ENCODE measurements at regions not wholly inside any gene's neighbourhood (a gene's known extent, or its start where the extent isn't known, plus 50 kb on each side); places are given as distances from the start of the nearest gene placed in this dataset.

DNA sequence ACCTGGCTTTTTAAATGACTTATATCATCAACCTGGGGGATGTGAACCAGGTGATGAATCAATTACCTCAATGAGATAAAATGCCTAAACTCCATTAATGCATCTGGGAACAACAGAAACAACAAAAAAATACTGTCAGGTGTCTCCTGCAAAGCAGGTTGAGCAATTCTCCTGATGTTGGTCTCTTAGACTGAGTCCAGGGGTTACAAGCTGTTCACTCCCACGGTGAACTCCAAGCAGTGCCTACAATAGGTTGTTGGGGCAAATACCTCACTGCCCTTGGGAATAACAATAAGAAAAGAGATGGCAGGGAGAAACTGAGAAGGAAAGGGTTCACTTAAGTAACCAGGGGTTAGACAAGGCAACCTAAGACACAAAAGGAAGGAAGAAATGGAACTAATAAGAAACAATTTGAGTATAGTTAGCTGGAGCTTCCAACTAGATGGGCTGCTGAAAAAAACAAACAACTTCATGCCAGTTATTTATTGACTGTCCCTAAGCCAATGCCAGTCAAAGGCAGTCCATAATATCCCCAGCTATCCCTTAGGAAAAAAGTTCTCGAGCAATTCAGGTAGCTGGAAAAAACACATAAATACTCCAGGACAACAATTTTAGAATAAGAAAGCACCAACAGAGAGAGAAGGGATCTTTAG is 97.6 kb upstream of the MAGI3 start:
- peaks cover 4% of the 10 kb centered on the region for H3K4me1 Mint-ChIP-seq (ENCODE audit: low read depth)
- H3K27me3 Mint-ChIP-seq, result peaks cover 4% of the 10 kb centered on the region
- TF ChIP-seq, protein P1, sequence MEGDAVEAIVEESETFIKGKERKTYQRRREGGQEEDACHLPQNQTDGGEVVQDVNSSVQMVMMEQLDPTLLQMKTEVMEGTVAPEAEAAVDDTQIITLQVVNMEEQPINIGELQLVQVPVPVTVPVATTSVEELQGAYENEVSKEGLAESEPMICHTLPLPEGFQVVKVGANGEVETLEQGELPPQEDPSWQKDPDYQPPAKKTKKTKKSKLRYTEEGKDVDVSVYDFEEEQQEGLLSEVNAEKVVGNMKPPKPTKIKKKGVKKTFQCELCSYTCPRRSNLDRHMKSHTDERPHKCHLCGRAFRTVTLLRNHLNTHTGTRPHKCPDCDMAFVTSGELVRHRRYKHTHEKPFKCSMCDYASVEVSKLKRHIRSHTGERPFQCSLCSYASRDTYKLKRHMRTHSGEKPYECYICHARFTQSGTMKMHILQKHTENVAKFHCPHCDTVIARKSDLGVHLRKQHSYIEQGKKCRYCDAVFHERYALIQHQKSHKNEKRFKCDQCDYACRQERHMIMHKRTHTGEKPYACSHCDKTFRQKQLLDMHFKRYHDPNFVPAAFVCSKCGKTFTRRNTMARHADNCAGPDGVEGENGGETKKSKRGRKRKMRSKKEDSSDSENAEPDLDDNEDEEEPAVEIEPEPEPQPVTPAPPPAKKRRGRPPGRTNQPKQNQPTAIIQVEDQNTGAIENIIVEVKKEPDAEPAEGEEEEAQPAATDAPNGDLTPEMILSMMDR (IDR thresholded peaks at IDR 0.05; ENCODE audit: unreplicated experiment), result no peak
- H3K9me3 Mint-ChIP-seq (ENCODE audit: low read depth), result peaks cover 4% of the 10 kb centered on the region
- no peak overlapping the region for H3K27ac Mint-ChIP-seq
- DNase-seq (ENCODE audit: low spot score, unreplicated experiment), result no peak
- H3K36me3 Mint-ChIP-seq (ENCODE audit: insufficient read depth), result no peaks in the 10 kb centered on the region
- no peak overlapping the region for H3K4me3 Mint-ChIP-seq (ENCODE audit: low read depth)

DNA sequence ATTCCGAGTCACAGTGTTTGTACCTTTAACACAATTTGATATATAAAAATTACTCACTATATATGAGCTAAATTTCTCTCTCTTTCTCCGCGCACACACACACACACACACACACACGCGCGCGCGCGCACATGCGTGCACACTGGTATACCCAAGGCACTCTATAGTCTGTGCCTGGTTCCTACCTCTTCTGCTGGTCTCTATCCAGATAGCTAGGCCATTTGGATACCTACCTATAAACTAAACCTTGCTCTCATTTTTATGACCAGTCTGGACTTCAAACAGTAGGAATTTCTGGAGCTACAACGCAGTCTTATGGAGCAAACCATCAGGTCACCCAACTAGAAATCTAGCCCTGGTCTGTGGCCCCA is 97.1 kb upstream of the MAGI3 start:
- H3K4me1 Mint-ChIP-seq (ENCODE audit: low read depth), result peaks cover 4% of the 10 kb centered on the region
- H3K4me3 Mint-ChIP-seq (ENCODE audit: low read depth), result no peak overlapping the region
- TF ChIP-seq, protein P1 (IDR thresholded peaks at IDR 0.05; ENCODE audit: unreplicated experiment), result no peak
- H3K9me3 Mint-ChIP-seq (ENCODE audit: low read depth), result peaks cover 4% of the 10 kb centered on the region
- H3K27ac Mint-ChIP-seq, result no peak overlapping the region
- H3K27me3 Mint-ChIP-seq, result peaks cover 4% of the 10 kb centered on the region
- DNase-seq (ENCODE audit: low spot score, unreplicated experiment), result no peak
- no peaks in the 10 kb centered on the region for H3K36me3 Mint-ChIP-seq (ENCODE audit: insufficient read depth)

DNA sequence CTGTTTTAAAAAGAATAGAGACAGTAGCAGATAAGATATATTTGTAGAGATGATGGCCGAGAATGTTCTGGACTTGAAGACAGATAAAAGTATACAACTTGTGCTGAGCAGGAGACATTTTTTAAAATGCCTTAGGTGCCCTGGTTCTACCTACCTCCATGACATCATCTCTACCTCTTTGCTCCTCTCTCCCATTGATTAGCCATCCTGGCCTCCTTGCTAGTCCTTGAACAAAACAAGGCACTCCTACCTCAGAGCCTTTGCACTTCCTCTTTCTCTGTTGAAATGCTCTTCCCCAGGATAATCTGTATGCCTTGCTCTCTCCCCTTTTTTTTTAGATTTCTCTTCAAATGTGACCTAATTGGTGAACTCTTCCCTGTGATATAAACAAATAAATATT is 92.6 kb upstream of the MAGI3 start:
- DNase-seq (ENCODE audit: low spot score, unreplicated experiment), result no peak
- TF ChIP-seq, protein P1 (IDR thresholded peaks at IDR 0.05; ENCODE audit: unreplicated experiment), result no peak

DNA sequence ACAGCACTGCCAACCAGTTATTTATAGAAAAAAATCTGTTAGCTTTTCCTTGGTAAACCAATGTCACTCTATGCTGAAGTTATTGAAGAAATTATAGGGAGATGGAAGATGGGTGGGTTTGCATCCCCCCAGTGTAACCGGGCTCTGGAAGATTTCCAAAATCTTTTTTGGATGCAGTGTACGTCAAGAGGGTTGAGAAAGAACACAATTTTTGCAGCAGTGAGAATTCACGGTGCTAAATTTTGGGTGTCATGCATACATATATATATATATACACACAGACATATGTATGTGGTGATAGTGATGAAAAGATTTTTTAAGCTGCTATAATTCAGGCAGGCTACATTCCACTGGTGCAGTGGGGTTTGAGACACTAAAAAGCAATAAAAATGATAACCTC is 91.4 kb upstream of the MAGI3 start:
- H3K4me1 Mint-ChIP-seq (ENCODE audit: low read depth), result no peaks in the 10 kb centered on the region
- TF ChIP-seq, protein P1 (IDR thresholded peaks at IDR 0.05; ENCODE audit: unreplicated experiment), result no peak
- H3K4me3 Mint-ChIP-seq (ENCODE audit: low read depth), result no peak overlapping the region
- no peaks in the 10 kb centered on the region for H3K36me3 Mint-ChIP-seq (ENCODE audit: insufficient read depth)
- H3K9me3 Mint-ChIP-seq (ENCODE audit: low read depth), result no peaks in the 10 kb centered on the region
- no peak overlapping the region for H3K27ac Mint-ChIP-seq
- no peak for DNase-seq (ENCODE audit: low spot score, unreplicated experiment)
- H3K27me3 Mint-ChIP-seq, result no peaks in the 10 kb centered on the region

More for the DNA sequence above, 92.6 kb upstream of the MAGI3 start:
- peaks cover under 1% of the 10 kb centered on the region for H3K4me1 Mint-ChIP-seq (ENCODE audit: low read depth)
- H3K4me3 Mint-ChIP-seq (ENCODE audit: low read depth), result no peak overlapping the region
- H3K27ac Mint-ChIP-seq, result no peak overlapping the region
- H3K36me3 Mint-ChIP-seq (ENCODE audit: insufficient read depth), result no peaks in the 10 kb centered on the region
- H3K27me3 Mint-ChIP-seq, result no peaks in the 10 kb centered on the region
- H3K9me3 Mint-ChIP-seq (ENCODE audit: low read depth), result peaks cover 4% of the 10 kb centered on the region

DNA sequence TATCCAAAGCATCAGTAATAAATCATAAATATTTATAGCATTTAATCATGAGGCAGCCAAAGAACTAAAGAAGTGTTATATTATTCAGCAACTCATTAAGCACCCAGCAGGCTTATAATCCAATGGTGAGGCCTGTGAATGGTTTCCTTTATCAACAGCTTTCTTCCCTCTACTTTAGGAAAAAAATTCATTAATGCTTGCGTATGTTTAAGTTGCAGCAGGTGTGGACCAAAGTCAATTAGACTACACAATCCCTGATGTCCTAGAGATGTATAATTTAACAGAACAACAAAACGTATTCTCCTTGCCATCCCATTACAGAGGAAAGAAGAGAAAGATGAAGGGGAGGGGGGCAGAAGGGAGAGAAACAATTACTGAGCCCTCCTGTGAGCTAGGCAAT is 87.7 kb upstream of the MAGI3 start:
- no peak overlapping the region for H3K4me3 Mint-ChIP-seq (ENCODE audit: low read depth)
- H3K9me3 Mint-ChIP-seq (ENCODE audit: low read depth), result no peaks in the 10 kb centered on the region
- no peaks in the 10 kb centered on the region for H3K4me1 Mint-ChIP-seq (ENCODE audit: low read depth)
- H3K27me3 Mint-ChIP-seq, result no peaks in the 10 kb centered on the region
- DNase-seq (ENCODE audit: low spot score, unreplicated experiment), result no peak
- TF ChIP-seq, protein P1 (IDR thresholded peaks at IDR 0.05; ENCODE audit: unreplicated experiment), result no peak
- H3K27ac Mint-ChIP-seq, result no peak overlapping the region
- H3K36me3 Mint-ChIP-seq (ENCODE audit: insufficient read depth), result no peaks in the 10 kb centered on the region

Data from progenitor cell of endocrine pancreas (in vitro differentiated cells).